IPS DF 6.9 (cell line): ENCODE measurements at regions not wholly inside any gene's neighbourhood (a gene's known extent, or its start where the extent isn't known, plus 50 kb on each side); places are given as distances from the start of the nearest gene placed in this dataset.

Experiments used
- DNase-seq: peaks from one replicate; pipeline ENCODE4 v3.0.0-alpha.2; 2013; ENCODE audit warnings: low read depth, low spot score
- H3K27ac ChIP-seq: one replicate; pipeline ENCODE4 v1.5.1; 2013; ENCODE audit warnings: low read length, control low read depth
- H3K27me3 ChIP-seq: 2 replicates; pipeline ENCODE4 v1.6.1; 2013; ENCODE audit warnings: mild to moderate bottlenecking, low read length; ENCODE audit not compliant: control insufficient read depth, insufficient read depth
- H3K36me3 ChIP-seq: 2 replicates; pipeline ENCODE4 v1.6.1; 2013; ENCODE audit warnings: low read length; ENCODE audit not compliant: control insufficient read depth, insufficient read depth
- H3K4me1 ChIP-seq: 2 replicates; pipeline ENCODE4 v1.6.1; 2013; ENCODE audit warnings: low read length; ENCODE audit not compliant: control insufficient read depth, insufficient read depth
- H3K4me3 ChIP-seq: 2 replicates; pipeline ENCODE4 v1.5.1; 2013; ENCODE audit warnings: mild to moderate bottlenecking, low read length
- H3K9me3 ChIP-seq: 2 replicates; pipeline ENCODE4 v1.6.1; 2013; ENCODE audit warnings: low read length, inconsistent platforms; ENCODE audit not compliant: control insufficient read depth, insufficient read depth
- WGBS: extraction: QIAGEN DNeasy Blood & Tissue Kit; methylation state at CpG from one replicate; pipeline ENCODE4 v1.1.7; 2013; ENCODE audit warnings: mixed read lengths, missing lambda C conversion rate; ENCODE audit not compliant: insufficient read length, insufficient coverage; 5-methylcytosine and 5-hydroxymethylcytosine counted together

GRCh38 chr3:64992530-64993285 is 304.9 kb upstream of the ADAMTS9 start:
- no CpG with 5 or more reads among the region's 7 CpGs for WGBS
- no peaks in the 10 kb centered on the region for H3K27me3 ChIP-seq
- H3K4me3 ChIP-seq, result no peak overlapping the region
- peaks cover 5% of the 10 kb centered on the region; the same call in 1 of the 2 replicates for H3K4me1 ChIP-seq
- no peaks in the 10 kb centered on the region for H3K36me3 ChIP-seq
- DNase-seq, result peak; percentile 37
- no peak overlapping the region for H3K27ac ChIP-seq
- no peaks in the 10 kb centered on the region for H3K9me3 ChIP-seq

GRCh38 chr3:64988188-64988587 is 300.4 kb upstream of the ADAMTS9 start:
- Histone ChIP-seq H3K4me3 (no peak overlapping the region), H3K9me3 (no peaks in the 10 kb centered on the region), H3K27me3 (no peaks in the 10 kb centered on the region), H3K4me1 (peaks cover 3% of the 10 kb centered on the region; the same call in 1 of the 2 replicates), H3K27ac (no peak overlapping the region), H3K36me3 (no peaks in the 10 kb centered on the region)
- DNase-seq, result no peak
- WGBS, result no CpG with 5 or more reads among the region's 3 CpGs

GRCh38 chr3:64987726-64988125 is 299.9 kb upstream of the ADAMTS9 start:
- WGBS, result no CpG with 5 or more reads among the region's 1 CpG
- H3K9me3 ChIP-seq, result no peaks in the 10 kb centered on the region
- H3K27me3 ChIP-seq, result no peaks in the 10 kb centered on the region
- no peaks in the 10 kb centered on the region for H3K36me3 ChIP-seq
- DNase-seq, result no peak
- no peak overlapping the region for H3K4me3 ChIP-seq
- no peak overlapping the region for H3K27ac ChIP-seq
- H3K4me1 ChIP-seq, result peaks cover 2% of the 10 kb centered on the region; the same call in 1 of the 2 replicates

DNA sequence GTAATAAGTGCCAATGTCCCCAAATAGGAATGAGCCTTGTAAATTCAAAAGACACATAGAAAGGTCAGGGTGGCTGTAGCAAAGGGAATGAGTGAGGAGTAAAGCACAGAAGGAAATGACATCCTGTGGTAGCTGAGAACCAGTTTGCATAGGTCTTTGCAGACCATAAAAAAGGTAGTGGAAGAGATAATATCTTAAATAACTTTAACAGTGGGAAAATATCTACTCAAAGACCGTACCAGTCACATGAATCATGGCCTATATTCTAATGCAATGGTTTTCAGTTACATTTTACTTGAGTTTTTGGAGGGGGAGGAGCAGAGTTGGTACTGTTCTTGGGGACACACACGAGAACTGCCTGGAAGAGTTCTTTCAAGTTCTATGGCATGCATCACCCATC is 297.3 kb upstream of the ADAMTS9 start:
- DNase-seq, result no peak
- Histone ChIP-seq H3K4me1 (no peaks in the 10 kb centered on the region), H3K4me3 (no peak overlapping the region), H3K9me3 (no peaks in the 10 kb centered on the region), H3K27me3 (no peaks in the 10 kb centered on the region), H3K27ac (no peak overlapping the region), H3K36me3 (no peaks in the 10 kb centered on the region)
- no CpG with 5 or more reads among the region's 2 CpGs for WGBS

- no CpG with 5 or more reads among the region's 6 CpGs for WGBS
- Histone ChIP-seq H3K36me3 (no peaks in the 10 kb centered on the region), H3K4me3 (no peak overlapping the region)
Measured at GRCh38 chr3:64983583-64984359, 296.0 kb upstream of the ADAMTS9 start.

DNA sequence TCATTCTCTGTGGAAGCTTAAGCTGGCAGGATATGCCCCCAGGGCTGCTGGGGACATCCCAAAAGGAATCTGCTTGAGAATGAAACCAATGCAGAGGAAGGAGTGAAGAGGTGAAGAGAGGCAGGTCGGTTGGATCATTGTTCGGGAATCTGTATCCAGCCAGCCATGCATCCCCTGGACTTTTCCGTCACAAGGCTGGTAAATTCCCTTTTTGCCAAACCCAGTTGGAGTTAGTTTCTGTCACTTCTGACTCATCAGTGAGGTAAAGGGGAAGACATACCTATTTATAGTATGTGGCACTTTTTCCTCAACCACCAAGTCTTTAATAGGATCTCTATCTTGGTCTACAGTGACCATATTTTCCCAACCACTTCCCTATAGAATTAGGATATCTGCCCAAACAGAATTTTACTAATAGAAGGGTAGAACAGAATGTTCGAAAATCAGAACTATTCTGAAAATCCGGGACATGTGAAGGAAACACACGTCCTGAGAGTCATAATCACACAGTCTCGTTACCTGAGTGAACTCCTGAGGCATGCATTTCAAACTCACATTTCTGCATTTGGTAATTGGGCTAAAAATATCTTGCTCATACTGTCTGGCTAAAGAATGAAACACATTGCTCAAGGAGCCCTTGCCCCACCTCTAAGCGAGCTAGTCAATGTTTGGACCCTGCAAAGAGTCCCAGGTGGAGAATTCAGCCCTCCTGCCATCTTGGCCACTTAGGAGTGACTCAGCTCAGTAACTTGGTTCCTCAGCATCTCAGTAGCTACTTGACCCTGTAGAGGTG is 289.7 kb upstream of the ADAMTS9 start:
- no peak for DNase-seq
- H3K4me1 ChIP-seq, result no peaks in the 10 kb centered on the region
- no peaks in the 10 kb centered on the region for H3K36me3 ChIP-seq
- no CpG with 5 or more reads among the region's 8 CpGs for WGBS
- no peaks in the 10 kb centered on the region for H3K27me3 ChIP-seq
- no peak overlapping the region for H3K4me3 ChIP-seq
- no peaks in the 10 kb centered on the region for H3K9me3 ChIP-seq
- no peak overlapping the region for H3K27ac ChIP-seq

More at GRCh38 chr3:64983583-64984359, 296.0 kb upstream of the ADAMTS9 start:
- no peak overlapping the region for H3K27ac ChIP-seq
- no peak for DNase-seq
- H3K27me3 ChIP-seq, result no peaks in the 10 kb centered on the region
- H3K9me3 ChIP-seq, result no peaks in the 10 kb centered on the region
- no peaks in the 10 kb centered on the region for H3K4me1 ChIP-seq

- no peak overlapping the region for H3K4me3 ChIP-seq
- no peak for DNase-seq
- no peaks in the 10 kb centered on the region for H3K27me3 ChIP-seq
- no peaks in the 10 kb centered on the region for H3K36me3 ChIP-seq
- no peaks in the 10 kb centered on the region for H3K4me1 ChIP-seq
- no CpG with 5 or more reads among the region's 4 CpGs for WGBS
- H3K27ac ChIP-seq, result no peak overlapping the region
- no peaks in the 10 kb centered on the region for H3K9me3 ChIP-seq
Measured at GRCh38 chr3:64976456-64976855, 288.7 kb upstream of the ADAMTS9 start.

- H3K36me3 ChIP-seq, result no peaks in the 10 kb centered on the region
- WGBS, result no CpG with 5 or more reads among the region's 2 CpGs
- DNase-seq, result no peak
- H3K27ac ChIP-seq, result no peak overlapping the region
- H3K4me3 ChIP-seq, result no peak overlapping the region
- H3K4me1 ChIP-seq, result no peaks in the 10 kb centered on the region
- H3K9me3 ChIP-seq, result no peaks in the 10 kb centered on the region
- H3K27me3 ChIP-seq, result no peaks in the 10 kb centered on the region
Measured at GRCh38 chr3:64975147-64975546, 287.3 kb upstream of the ADAMTS9 start.

DNA sequence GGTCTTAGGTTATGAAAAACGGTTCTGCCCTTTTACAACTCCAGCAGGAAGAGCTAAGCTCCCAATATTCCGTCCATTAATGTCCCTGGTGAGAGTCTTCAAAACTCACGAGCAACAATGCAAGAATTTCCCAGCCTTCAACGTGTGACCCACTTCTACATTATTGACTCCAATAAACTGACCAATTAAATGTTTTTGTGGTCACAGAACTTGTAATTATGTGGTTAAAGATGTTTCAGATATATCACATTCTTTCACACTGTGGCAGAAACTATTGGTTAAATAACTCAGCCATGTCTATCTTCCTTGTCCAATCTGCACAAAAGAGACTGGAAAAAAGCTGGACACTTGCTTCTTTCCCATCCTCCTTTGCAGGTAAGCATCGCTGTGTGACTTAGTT is 286.6 kb upstream of the ADAMTS9 start:
- H3K4me3 ChIP-seq, result no peak overlapping the region
- WGBS, result no CpG with 5 or more reads among the region's 5 CpGs
- no peaks in the 10 kb centered on the region for H3K36me3 ChIP-seq
- H3K4me1 ChIP-seq, result no peaks in the 10 kb centered on the region
- no peaks in the 10 kb centered on the region for H3K9me3 ChIP-seq
- DNase-seq, result no peak
- no peak overlapping the region for H3K27ac ChIP-seq
- H3K27me3 ChIP-seq, result no peaks in the 10 kb centered on the region

DNA sequence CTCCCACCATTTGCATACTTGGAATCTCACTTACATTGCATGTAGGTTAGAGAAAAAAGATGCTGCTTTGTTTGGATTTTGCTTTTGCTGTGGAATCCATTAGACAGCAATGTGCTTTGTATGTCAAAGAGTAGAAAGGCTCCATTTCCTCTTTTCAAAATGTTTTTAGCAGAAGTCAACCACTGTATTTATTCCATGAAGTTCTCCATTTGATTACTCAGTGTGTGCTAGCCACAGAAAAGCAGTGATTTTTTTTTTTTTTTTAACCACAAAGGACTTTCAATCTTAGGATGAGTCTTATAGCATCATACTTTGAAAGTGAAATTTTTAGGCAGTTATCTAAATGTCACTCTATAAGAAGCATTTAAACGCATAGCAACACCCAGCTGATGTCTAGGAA is 285.0 kb upstream of the ADAMTS9 start:
- WGBS, result no CpG with 5 or more reads among the region's 1 CpG

More for the DNA sequence above, 285.0 kb upstream of the ADAMTS9 start:
- H3K4me3 ChIP-seq, result no peak overlapping the region
- H3K27ac ChIP-seq, result no peak overlapping the region
- H3K27me3 ChIP-seq, result no peaks in the 10 kb centered on the region
- no peaks in the 10 kb centered on the region for H3K36me3 ChIP-seq
- H3K9me3 ChIP-seq, result no peaks in the 10 kb centered on the region
- no peak for DNase-seq
- no peaks in the 10 kb centered on the region for H3K4me1 ChIP-seq
